HG02981 (cell line): ENCODE measurements at regions not wholly inside any gene's neighbourhood (a gene's known extent, or its start where the extent isn't known, plus 50 kb on each side); places are given as distances from the start of the nearest gene placed in this dataset.

ENCODE experiments used
- ATAC-seq: cut with Tn5 transposase; IDR thresholded peaks from one replicate; pipeline ENCODE4 v1.9.1; 2021; ENCODE audit warnings: mild to moderate bottlenecking, moderate library complexity; ENCODE audit not compliant: unreplicated experiment

DNA sequence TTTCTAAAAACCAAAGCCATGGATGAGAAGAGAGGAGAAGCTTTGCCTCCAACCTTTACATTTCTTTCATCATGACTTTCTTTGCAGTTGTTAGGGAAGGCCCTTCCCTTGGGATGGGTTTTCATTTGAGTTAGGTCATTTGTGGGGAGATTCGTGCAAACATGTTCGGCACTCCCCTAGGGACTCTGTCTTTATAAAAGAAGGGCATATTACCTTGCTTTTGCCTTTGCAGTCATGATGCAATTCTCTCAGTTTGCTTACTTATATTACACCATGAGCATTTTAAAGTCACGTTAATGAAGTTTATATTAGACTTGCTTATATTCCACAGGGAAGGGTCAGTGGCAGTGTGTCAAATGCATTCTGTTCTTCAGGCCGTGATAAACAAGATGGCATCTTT lies 289.3 kb upstream of the WWC1 start:
- ATAC-seq = no peak

DNA sequence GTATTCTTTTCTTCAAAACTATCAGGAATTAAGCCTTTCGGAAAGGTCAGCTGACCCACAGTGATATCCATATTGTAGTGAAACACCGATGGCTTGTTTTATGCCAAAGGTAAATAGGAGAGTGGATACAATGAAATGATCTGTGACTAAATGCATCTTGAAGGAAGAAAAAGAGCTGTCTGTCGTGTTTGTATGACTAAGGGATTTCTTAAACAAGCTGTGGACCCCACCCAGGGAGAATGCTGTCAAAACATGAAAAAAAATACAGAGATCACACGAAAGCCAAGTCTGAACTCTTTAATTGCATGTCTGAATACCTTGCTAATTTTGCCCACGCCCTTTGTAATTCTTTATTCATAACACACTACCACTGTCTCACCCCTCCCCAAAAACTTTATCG lies 286.4 kb upstream of the WWC1 start:
- ATAC-seq = no peak

DNA sequence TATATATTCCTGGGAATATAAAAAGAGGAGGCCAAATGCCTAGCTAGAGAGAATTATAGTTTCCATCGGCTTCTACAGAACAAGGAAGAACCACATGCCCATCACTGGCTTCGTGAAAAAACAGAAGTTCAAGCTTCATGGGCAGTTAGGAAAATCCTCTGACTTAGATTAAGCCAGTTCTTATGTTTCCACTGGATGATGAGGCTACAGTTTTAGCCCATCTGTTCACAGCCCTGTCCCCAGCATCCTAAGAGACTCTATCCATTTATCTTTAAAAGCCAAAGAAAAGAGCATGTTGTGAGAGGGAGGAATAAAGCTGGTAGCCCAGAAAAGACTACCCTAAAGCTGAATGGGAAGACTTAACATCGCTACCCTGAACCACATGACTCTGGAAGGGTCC lies 285.5 kb upstream of the WWC1 start:
- no peak for ATAC-seq

DNA sequence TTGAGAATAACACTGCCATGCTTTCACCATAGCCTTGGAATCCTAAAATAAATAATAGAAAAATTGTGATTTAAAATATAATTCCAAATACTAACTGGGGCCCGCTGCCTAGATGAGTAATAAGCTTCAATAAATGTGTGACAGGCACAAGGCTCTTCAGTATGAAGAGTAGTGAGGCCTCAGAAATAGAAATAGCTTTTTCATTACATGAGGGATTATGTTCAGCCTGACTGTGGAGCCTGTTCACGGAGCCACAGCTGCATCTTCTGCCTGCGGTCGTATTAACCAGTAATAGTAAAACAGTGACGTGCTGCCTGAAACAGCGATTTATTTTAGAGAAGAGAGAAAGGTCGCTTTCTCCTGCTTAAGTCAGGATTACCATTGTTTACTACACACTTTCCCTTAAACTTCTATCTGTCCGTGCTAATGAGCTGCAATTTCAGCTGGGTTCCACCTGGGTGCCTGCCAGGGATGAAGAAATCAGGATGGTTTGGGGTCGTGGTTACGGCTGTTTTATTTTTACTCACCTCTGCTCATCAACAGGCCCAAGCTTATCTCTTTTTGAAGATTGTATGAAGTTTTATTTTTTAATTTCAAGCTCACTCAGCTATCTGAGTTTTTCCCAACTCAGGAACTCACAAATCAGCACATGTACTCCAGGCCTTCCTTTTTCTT lies 284.9 kb upstream of the WWC1 start:
- no peak for ATAC-seq

DNA sequence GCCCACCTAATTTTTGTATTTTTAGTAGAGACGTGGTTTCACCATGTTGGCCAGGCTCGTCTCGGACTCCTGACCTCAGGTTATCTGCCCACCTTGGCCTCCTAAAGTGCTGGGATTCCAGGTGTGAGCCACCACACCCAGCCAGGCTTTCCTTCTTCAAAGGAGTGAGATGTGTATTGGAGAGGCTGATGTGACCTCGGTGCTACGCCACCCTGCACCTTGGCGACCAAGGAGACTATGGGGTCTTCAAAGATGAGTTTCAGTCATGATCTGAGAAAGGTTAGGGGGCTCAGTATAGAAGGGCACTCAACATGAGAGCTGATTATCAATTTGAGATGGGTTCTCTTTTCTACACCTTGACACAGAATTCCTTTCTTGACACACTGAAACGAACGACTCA lies 284.2 kb upstream of the WWC1 start:
- ATAC-seq = no peak

DNA sequence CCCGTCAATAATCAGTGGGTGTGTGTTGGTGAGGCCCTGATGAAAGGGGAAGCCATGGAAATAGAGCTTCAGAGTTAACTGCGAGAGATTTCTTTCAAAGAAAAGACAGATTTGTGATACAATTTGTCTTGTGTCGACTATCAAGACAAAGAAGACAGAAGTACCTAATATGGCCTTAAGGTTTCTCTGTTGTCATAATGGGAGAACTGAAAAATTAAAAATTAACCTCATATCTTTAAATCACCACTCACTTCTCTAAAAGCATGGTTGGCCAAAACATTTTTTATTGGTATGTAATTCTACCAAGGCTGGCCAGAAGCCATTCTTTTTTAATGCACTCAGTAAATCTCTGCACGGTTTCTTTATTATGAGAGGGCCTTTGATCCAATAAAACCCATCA lies 282.9 kb upstream of the WWC1 start:
- ATAC-seq = no peak

DNA sequence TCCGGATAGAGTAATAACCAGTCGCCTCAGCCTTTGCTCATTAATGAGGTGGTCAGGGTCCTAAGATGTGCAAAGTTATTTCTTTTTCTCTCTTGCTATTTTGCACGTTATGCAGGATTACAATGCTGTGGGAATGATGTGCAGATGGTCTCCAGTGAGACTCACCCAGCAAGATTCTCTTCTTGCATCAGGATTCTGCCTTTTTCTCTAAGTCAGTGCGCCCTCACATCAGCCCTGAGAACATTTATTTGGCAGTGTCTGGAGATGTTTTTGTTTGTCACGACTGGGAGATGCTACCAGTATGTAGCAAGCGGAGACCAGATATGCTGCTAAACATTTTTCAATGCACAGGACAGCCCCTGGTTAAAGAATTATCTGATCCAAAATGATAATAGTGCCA lies 280.3 kb upstream of the WWC1 start:
- ATAC-seq = no peak

DNA sequence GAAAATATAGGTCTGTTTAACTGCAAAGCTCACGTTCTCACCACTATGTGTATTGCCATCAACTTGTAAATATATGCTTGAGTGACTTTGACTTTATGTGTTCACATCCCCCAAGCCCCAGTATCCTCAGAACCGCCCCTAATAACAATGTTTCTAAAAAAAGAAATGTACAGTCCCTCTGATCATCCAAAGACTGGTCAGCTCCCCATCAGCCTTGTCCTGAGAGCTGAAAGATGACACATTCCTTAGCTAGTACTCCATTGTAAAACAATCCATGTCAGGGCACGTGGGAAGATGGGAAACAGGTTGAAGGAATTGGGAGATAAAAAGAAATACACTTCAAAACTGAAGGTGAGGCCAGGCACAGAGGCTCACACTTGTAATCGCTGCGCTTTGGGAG lies 279.4 kb upstream of the WWC1 start:
- ATAC-seq = no peak

DNA sequence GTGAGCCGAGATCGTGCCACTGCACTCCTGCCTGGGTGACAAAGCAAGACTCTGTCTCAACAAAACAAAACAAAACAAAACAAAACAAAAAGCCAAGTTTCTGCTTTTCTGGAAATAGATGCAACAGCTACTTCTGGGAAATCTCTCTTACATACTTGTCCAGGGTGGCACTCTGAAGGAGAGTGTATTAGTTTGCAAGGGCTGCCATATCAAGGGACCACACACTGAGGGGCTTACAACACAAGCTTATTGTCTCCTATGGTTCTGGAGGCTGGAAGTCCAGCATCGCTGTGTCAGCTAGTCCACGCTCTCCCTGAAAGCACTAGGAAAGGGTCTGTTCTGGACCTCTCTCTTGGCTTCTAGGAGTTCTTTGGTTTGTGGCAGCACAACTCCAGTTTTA lies 277.9 kb upstream of the WWC1 start:
- ATAC-seq = no peak

DNA sequence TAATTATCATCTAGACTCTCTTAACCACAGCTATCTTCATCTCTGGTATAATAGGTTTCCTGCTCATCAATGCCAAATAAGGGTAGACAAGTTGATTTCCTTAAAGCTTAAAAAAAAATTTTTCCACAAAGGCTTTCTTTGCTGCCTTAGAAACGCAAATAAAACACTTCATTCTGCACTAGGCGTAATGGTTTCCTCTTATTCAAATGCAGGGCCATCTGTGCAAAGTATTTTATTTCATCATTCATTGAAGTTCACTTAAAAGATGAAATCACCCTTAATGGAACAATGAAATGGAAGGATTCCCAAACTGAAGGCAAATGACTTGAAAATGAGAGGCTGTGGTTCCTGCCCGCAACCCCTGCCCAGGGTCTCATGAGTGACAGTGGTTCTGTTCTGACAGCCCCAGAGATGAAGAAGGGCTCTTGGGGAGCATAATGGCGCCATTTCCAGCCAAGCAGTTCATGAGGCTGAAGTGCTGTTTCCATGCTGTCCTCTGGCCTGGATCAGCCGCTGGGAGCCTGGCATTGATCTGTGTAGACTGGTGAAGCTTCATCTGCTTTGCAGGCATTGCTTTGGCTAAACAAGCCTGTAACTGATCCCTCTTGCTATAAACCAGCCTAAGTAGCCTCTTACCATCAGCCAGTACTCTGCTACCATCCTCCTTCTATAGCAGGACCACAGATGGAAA lies 276.9 kb upstream of the WWC1 start:
- ATAC-seq = no peak

DNA sequence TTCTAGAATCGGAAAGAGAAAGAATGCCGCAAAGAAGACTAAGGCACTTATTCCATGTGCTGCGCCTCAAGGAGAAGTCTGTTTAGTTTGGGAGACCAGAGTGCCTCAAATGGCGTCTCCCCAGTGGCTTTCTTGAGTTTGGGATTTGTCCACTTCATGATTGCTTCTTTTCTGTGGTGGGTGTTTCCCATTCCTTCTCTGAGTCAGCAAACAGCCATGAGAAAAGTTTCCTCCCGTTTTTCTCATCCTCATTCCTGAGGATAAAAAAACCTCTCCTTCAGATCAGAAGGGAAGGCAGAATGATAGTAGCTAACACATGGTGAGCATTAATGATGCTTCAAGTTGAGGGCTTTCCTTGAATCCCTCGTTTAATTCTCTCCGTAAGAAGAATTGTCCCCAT lies 275.9 kb upstream of the WWC1 start:
- no peak for ATAC-seq

DNA sequence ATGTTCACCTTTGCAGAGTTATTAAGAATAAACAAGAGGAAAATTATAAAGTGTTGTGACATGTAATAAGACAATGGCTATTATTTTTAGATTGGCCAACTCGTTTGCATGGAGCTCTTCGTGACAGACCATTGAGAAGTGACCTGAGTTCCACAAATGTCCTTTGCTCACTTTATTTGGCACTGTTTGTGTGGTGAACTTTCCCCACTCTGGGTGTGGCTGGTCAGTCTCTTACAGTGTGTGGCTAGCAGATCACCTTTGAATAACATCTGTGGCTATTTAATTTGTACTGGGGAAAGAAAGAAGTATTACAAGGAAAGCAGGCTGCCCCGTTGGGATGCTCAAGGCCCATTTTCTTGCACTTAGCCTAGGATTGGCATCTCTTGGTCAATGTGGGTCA lies 274.1 kb upstream of the WWC1 start:
- ATAC-seq = no peak

DNA sequence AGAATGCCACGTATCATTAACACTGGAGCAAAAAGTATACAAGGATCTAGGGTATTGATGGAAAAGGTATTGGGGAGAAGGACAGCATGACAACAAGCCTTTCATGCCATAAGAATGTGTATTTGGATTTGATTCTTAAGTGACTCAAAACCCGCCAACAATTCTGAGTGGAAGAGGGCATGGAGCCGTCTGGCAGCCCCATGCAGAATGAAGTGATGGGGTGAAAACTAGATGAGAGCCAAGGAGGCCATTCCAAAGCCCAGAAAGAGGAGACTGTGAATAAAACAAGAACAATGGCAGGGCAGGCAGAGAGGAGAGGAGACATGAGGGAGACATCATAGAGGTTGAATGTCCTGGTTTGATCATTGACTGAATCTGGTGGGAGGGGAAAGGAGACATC lies 272.3 kb upstream of the WWC1 start:
- ATAC-seq = no peak

DNA sequence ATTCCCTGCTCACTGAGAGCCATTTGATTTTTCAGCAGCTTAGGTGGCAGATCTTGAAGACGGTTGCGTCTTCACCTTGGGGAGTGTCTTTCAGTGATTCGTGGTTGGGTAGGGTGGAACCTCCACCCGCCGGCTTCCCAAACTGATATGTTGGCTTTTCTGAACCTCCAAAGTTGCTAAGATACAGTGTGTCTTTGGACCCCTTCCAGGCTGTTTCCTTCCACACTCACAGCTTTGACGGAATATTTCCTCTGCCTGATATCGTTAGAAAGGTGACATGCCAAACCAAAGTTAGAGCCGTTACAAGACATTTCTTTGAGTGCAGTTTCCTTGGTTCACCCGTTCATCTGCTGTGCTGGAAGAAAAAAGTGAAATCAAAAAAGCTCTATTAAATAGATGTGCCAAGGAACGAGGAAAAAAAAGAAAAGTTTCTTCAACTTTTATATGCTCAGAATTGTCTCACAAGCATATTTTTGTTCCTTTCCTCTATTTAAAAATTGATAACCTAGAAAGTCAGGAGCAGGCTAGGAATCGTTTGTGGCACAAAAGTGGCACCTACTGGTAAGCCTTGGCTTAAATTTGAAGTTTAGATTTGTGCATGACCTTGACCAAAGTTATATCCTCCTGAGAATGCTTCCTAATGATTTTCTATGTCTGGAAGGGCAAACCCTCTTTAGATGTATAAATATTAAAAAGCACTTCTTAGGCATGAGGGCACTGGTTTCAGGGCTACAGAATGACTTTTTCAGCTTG lies 270.7 kb upstream of the WWC1 start:
- no peak for ATAC-seq

DNA sequence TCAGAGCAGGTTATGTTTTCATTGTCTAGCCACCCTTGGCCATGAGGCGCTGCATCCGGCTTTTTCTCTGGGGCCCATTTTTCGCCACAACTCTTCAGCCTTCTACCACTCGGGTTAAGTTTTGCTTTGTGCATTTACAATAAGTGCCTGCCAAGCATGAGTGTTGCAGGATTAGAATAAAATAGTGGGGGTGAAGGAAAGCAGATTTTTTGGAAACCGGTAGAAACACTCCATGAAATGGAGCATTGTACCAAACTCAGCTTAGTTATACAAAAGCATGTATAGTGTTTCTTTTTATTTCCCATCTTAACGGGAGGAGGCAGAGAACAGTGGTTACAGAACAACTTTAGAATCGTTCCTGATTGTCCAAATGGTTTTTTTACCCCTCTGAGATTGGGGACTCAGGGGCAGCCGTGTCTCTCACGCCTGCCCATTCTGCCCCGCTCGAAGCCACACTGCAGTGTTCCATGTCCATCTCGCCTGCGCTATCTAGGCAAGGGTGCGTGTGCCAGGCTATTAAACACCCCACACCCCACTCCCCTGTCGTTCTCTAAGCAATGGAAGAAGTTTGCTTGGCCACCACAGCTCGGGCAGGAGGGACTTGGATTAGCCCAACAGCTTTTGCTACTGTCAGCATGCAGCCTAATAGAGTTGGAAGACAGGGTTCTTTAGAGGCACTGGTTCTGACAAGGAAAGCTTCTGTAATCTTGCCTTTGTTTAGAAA lies 268.8 kb upstream of the WWC1 start:
- ATAC-seq = no peak

DNA sequence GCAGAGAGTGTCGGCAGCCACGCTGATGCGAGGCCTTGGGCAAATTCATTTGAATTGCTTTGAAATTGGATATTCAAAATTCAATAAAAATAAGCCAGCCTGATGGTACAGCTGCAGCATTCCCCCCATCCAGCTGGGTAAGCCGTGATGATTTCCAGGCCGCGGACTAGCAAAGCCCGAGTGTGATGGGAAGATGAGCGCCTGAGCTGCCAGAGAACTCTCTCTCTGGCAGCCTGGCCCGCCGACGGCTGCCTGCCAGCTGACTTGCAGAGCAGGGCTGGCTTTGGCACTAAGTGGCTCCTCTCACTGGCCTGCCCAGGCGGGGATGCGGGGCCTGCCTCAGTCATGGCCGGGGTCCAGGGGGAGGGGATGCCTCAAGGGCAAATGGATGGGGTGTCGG lies 268.3 kb upstream of the WWC1 start:
- no peak for ATAC-seq

DNA sequence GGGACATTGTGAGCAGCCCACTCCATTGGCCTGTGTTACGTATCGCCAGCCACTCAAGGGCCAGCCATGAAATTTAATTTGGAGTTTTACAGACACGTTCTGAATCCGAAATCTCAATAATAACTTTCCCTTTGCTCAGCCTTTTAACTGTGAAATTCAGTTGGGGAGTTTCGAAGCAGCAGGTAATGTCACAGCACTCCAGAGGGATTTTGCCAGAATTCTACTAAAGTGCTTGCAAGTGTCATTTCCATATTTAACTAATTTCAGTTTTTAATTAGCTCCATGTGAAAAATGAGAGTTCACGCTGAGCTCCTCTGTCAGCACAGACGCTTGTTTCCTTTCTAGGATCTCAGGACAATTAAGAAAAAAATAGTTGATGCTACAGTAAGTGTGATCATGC lies 267.1 kb upstream of the WWC1 start:
- no peak for ATAC-seq

DNA sequence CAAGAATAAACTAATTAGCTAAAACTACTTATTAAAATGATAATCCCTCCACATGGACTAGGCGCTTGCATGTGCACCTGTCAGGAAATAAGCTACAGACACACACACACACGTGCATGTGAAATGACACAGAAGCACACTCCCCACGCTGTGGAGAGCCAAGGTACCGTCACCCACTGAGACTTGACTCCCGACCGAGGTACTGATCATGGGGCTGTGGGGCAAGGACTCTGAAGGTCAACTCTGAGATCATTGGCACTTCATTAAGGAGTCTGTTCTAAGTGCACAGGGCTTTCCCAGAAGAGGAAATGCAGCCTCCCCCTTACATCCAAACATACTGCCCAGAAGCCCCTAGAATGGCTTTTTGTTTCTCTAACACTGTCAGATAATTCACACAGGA lies 264.4 kb upstream of the WWC1 start:
- no peak for ATAC-seq

DNA sequence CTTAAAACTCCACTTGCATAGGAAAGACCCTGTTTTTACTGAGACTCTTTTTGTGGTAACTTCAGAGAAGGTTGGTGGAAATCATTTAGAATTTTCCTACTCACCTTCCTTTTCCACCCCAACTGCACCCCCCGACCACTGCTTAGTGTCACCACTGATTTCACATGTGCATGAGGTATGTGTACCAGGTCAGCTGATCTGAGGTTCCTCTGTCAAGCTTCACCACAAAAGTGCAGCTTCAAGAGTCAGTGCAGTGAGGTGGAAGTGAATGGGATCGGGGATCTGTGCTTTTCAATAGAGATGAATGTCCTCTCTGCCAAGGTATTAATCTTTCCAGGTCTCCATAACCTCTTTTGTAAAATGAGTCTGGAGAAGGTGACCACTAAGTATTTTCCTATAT lies 260.5 kb upstream of the WWC1 start:
- no peak for ATAC-seq

DNA sequence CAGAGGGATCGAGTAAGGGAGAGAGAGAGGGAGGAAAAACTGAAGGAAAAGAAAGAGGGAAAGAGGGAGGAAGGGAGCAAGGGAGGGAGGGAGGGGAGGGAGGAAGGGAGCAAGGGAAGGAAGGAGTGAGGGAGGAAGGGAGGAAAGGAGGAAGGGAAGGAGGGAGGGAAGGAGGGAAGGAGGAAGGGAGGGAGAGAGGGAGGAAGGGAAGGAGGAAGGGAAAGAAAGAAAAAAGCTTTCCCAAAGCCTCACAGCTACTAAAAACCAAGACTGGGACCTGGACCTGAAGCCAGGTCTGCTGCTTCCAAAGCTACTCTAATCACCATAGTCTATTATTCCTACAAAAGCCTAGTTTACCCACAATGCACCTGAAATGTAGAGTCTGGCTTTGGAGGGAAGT lies 259.8 kb upstream of the WWC1 start:
- no peak for ATAC-seq

DNA sequence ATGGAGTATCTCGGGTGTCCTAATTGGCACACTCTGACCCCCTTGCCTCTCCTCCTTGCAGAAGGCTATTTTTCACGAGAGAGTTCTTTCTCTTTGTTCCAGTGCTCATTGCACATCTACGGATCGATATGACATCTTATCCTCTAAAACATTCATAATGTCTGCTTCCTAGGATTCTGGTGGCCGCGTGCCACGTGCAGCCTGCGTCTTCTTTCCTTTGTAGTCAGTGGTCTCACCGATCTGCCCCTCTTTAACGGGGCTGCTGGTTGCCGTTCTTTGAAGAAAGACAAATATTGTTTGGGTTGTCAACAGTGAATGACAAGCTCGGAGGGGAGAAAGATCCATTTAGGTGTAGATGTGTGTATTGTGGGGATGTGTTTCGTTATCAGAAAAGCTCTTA lies 252.4 kb upstream of the WWC1 start:
- ATAC-seq = no peak
